GM12878 (cell line): ENCODE measurements at regions not wholly inside any gene's neighbourhood (a gene's known extent, or its start where the extent isn't known, plus 50 kb on each side); places are given as distances from the start of the nearest gene placed in this dataset.

Source experiments
- ATAC-seq: fragments of 200-7000 bp; cut with Tn5 transposase; 3 replicates; pipeline ENCODE4 v1.9.1; 2020; ENCODE audit warnings: mild to moderate bottlenecking, moderate library complexity
- BruUV-seq: library from RNA; stranded (reverse); fragments of 400-500 nt; replicated peaks from 2 replicates; lab custom pipeline; 2021; lab: Mats Ljungman, UMichigan
- CTCF ChIA-PET: fragments of 300-600 bp; sonication (Branson Sonifier 250); formaldehyde crosslinking; extraction: SDS; loops from one replicate; lab custom pipeline; 2021; ENCODE audit warnings: inconsistent platforms; lab: Yijun Ruan, JAX
- POLR2A ChIA-PET: fragments of 350-600 bp; formaldehyde crosslinking; extraction: SDS; loops from one replicate; lab custom pipeline; 2021; ENCODE audit warnings: inconsistent platforms; lab: Charles Lee
- RAD21 ChIA-PET: fragments of 300-600 bp; sonication (Branson Sonifier 250); formaldehyde crosslinking; loops from one replicate; lab custom pipeline; 2023; ENCODE audit warnings: antibody characterized with exemption; ENCODE audit not compliant: unreplicated experiment; lab: Charles Lee
- SMC1A ChIA-PET: fragments of 300-600 bp; sonication (Branson Sonifier 250); formaldehyde crosslinking; loops from one replicate; lab custom pipeline; 2023; ENCODE audit not compliant: unreplicated experiment, uncharacterized antibody; lab: Charles Lee
- DNase-seq: peaks from one replicate; pipeline ENCODE4 v3.0.0-alpha.2; 2011; ENCODE audit warnings: low read depth, low spot score
- FAIRE-seq: peaks from 3 replicates; lab custom pipeline; 2011; peaks lifted over from hg19 to GRCh38; lab: Jason Lieb, UNC
- H2AFZ ChIP-seq: 2 replicates; pipeline ENCODE4 v1.6.0; 2011; ENCODE audit warnings: low read depth, low read length, control low read depth; ENCODE audit not compliant: control insufficient read depth
- H3K27ac ChIP-seq: 2 replicates; pipeline ENCODE4 v1.5.1; 2011; ENCODE audit warnings: control low read depth; ENCODE audit not compliant: control insufficient read depth, insufficient read depth
- H3K27me3 ChIP-seq, 2 experiments: replicated peaks in 1 of 2; 2 replicates each; pipeline versions ENCODE4 v1.6.0 to v1.6.1; 2011; ENCODE audit warnings: low read length in 1 of 2; ENCODE audit not compliant: control insufficient read depth in 2 of 2, insufficient read depth in 2 of 2
- H3K36me3 ChIP-seq, 2 experiments: 2 replicates each; pipeline ENCODE4 v1.5.1; 2011; ENCODE audit warnings: low read length in 1 of 2; ENCODE audit not compliant: control insufficient read depth in 2 of 2, insufficient read depth in 2 of 2
- H3K4me1 ChIP-seq: 2 replicates; pipeline ENCODE4 v1.6.1; 2011; ENCODE audit warnings: mild to moderate bottlenecking, low read length, moderate library complexity, mixed read lengths; ENCODE audit not compliant: control insufficient read depth, insufficient read depth
- H3K4me2 ChIP-seq: 2 replicates; pipeline ENCODE4 v1.6.0; 2011; ENCODE audit warnings: control low read depth; ENCODE audit not compliant: control insufficient read depth, insufficient read depth
- H3K4me3 ChIP-seq: fragments of 200-600 bp; sonication (generic); 2 replicates; pipeline ENCODE4 v1.5.1; 2016
- H3K79me2 ChIP-seq: 2 replicates; pipeline ENCODE4 v1.6.0; 2011; ENCODE audit warnings: low read length; ENCODE audit not compliant: control insufficient read depth, insufficient read depth
- H3K9ac ChIP-seq: 2 replicates; pipeline ENCODE4 v1.8.0; 2011; ENCODE audit warnings: low read length, control low read depth, mixed read lengths; ENCODE audit not compliant: control insufficient read depth, insufficient read depth
- H3K9me3 ChIP-seq: replicated peaks from 3 replicates; pipeline ENCODE4 v1.5.1; 2011; ENCODE audit warnings: mild to moderate bottlenecking, low read length; ENCODE audit not compliant: control insufficient read depth, insufficient read depth
- H4K20me1 ChIP-seq: 2 replicates; pipeline ENCODE4 v1.6.0; 2011; ENCODE audit not compliant: control insufficient read depth, insufficient read depth
- CBX3 ChIP-seq: fragments of 200-600 bp; sonication (generic); IDR thresholded peaks from 2 replicates; pipeline ENCODE4 v1.6.1; 2016; ENCODE audit warnings: low read depth, borderline replicate concordance
- EP300 ChIP-seq, 2 experiments: fragments of 150-350 bp in 1 of 2; IDR thresholded peaks; 2 replicates each; pipeline ENCODE4 v1.6.1; 2011 to 2012; ENCODE audit warnings: low read depth in 2 of 2, low read length in 2 of 2, borderline replicate concordance in 1 of 2, improper control_type of control experiment in 1 of 2, inconsistent platforms in 1 of 2; ENCODE audit not compliant: control insufficient read depth in 1 of 2
- FOXK2 ChIP-seq: fragments of 450-650 bp; IDR thresholded peaks from 2 replicates; pipeline ENCODE4 v1.6.1; 2017; ENCODE audit warnings: mild to moderate bottlenecking, moderate library complexity
- NRF1 ChIP-seq: conservative IDR thresholded peaks from 2 replicates; pipeline ENCODE4 v1.6.1; 2011; ENCODE audit warnings: mild to moderate bottlenecking, low read depth, low read length, improper control_type of control experiment
- RBBP5 ChIP-seq: fragments of 200-600 bp; sonication (generic); conservative IDR thresholded peaks from 2 replicates; pipeline ENCODE4 v1.6.1; 2016
- SMARCA5 ChIP-seq: fragments of 450-650 bp; IDR thresholded peaks from 2 replicates; pipeline ENCODE4 v1.6.1; 2017; ENCODE audit warnings: mild to moderate bottlenecking
- SREBF1 ChIP-seq: IDR thresholded peaks from 2 replicates; pipeline ENCODE4 v1.6.1; 2012; ENCODE audit warnings: mild to moderate bottlenecking, low read length
- WGBS: methylation state at CpG from one replicate; pipeline ENCODE4 v1.1.6; 2016; ENCODE audit warnings: low lambda C conversion rate; ENCODE audit not compliant: insufficient replicate concordance, insufficient coverage; ENCODE audit errors: missing lambda C conversion rate; 5-methylcytosine and 5-hydroxymethylcytosine counted together
- in situ Hi-C: fragments of 300-500 bp; cut with MboI; formaldehyde crosslinking; loops from 9 replicates; pipeline ENCODE4 v1.14.3; 2018; ENCODE audit warnings: mixed read lengths
- intact Hi-C: fragments of 100-400 bp; cut with micrococcal nuclease; formaldehyde crosslinking; loops from one replicate; pipeline ENCODE4 v1.14.2; 2022; ENCODE audit not compliant: unreplicated experiment
- TF ChIP-seq, protein P1 (sequence below): IDR thresholded peaks from 2 replicates; pipeline ENCODE4 v1.6.1; 2012; ENCODE audit warnings: low read depth, low read length, improper control_type of control experiment

DNA sequence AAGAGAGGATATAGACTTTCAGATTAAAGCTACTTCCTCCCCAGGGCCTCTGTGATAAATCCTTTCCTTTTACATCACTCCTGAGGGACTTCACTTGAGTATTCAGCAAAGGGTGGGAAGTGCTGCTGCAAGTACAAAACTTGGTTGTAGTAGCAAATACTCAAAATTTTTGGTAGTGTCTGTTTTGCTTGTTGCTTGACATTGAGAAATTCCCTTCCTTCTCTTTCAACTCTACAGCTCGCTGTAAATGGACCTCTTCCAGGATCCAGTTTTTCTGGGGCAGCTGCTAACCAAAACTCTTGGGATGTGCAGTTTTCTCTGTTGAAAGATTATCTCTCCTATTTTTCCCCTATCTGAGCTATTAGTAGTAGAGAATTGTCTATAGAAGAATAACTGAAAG, 472.0 kb downstream of the CD109 start (continued):
- TF ChIP-seq, protein P1, sequence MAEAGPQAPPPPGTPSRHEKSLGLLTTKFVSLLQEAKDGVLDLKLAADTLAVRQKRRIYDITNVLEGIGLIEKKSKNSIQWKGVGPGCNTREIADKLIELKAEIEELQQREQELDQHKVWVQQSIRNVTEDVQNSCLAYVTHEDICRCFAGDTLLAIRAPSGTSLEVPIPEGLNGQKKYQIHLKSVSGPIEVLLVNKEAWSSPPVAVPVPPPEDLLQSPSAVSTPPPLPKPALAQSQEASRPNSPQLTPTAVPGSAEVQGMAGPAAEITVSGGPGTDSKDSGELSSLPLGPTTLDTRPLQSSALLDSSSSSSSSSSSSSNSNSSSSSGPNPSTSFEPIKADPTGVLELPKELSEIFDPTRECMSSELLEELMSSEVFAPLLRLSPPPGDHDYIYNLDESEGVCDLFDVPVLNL: no peak
- no peak for TF ChIP-seq CBX3
- no peak for TF ChIP-seq EP300 (IDR thresholded peaks at IDR 0.05; ENCODE audit: borderline replicate concordance in 1 of 2, control insufficient read depth in 1 of 2, low read depth in 2 of 2, low read length in 2 of 2)

DNA sequence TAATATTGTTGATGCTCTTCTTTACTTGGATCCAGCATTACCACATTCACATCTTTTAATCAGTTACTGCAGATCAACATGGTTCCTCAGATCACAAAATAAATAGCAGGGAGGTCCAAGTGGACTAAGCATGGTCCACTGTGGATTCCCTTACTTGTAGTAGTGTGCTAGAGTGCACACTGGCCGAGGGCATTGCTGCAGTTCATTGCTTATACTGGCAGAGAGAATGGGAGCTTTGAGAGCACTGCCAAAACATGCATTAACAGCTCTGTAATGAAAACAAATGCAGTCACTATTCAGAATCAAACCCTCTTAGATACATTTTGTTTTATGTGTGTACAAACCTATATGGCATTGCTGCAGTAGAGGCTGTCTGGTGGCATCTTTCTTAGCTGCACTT, 471.5 kb downstream of the CD109 start:
- Histone ChIP-seq H3K4me3 (no peak overlapping the region), H3K9ac (no peak overlapping the region), H3K4me2 (no peak overlapping the region), H3K4me1 (no peaks in the 10 kb centered on the region), H2AFZ (no peak overlapping the region), H4K20me1 (no peaks in the 10 kb centered on the region), H3K27ac (no peak overlapping the region), H3K9me3 (no peaks in the 10 kb centered on the region), H3K27me3 (no peaks in the 10 kb centered on the region), H3K79me2 (no peaks in the 10 kb centered on the region), H3K36me3 (no peaks in the 10 kb centered on the region)
- ATAC-seq: no peak
- BruUV-seq: no TSS peak
- no peak for FAIRE-seq
- intact Hi-C loops (no loop called here), in situ Hi-C loops (no loop called here)
- CTCF ChIA-PET: no interaction called here
- 0% methylated on average over 1 of the region's 1 CpG for WGBS
- DNase-seq: no peak
- SMC1A ChIA-PET: interaction anchor here (0.9 to 2.0 kb wide), 3 partner anchors 11 to 81 kb away, joined by 3 to 6 read pairs (median 6); no protein-coding TSS in a partner anchor
- RAD21 ChIA-PET: interaction anchor here (1.2 kb wide), 1 partner anchor 1041 kb away, joined by 4 read pairs; no protein-coding TSS in a partner anchor
- POLR2A ChIA-PET: no interaction called here
- TF ChIP-seq RBBP5 (no peak), SMARCA5 (no peak), SREBF1 (no peak), FOXK2 (no peak), NRF1 (no peak)
